ENCODE measurements at regions not wholly inside any gene's neighbourhood (a gene's known extent, or its start where the extent isn't known, plus 50 kb on each side); places are given as distances from the start of the nearest gene placed in this dataset.

DNA sequence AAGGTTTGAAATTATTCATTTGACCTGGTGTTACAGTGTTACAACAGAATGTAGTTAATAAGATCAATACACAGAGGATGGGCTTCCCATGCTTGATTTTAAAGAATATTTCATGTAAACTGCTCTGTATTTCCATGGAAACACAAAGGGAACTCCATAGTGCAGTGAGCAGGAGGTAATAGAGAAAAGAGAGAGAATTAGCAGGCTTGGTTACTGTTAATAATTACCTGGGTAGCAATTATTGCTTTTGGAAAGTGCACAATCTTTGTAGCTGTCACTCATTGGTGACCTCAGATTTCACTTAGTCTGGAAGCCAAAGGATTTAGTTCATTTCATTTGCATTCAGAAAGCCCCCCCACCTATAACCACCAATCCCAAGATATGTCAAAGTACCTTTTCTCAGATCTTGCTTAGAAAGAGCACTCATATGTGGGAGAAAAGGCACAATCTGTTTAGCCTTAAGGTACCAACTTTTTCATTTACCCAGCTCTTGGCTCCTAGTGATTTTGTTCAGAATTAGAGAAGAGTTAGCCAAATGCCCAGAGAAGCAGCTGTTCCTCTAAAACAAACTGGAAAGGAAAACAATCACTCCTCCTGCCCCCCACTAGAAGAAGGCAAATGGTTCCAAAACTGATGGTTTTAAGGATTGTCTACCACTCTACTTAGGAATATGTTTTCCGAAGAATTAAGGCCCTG is 234.5 kb upstream of the SLC24A2 start:
- TF ChIP-seq POLR2A (IDR thresholded peaks at IDR 0.05; ENCODE audit: low read length) (no peak), GATA1 (IDR thresholded peaks at IDR 0.05; ENCODE audit: low read depth, low read length) (no peak)

Measured in erythroblast (primary cell).